Heart left ventricle (tissue), 13 donors: ENCODE measurements at regions not wholly inside any gene's neighbourhood (a gene's known extent, or its start where the extent isn't known, plus 50 kb on each side); places are given as distances from the start of the nearest gene placed in this dataset.

Experiments used
- POLR2A ChIP-seq, 2 donors: fragments of 450-650 bp; IDR thresholded peaks; one replicate each; pipeline ENCODE4 v1.6.1; 2017; ENCODE audit warnings: antibody characterized with exemption in 2 of 2, mild to moderate bottlenecking in 2 of 2, moderate library complexity in 2 of 2
- TF ChIP-seq, protein P1 (sequence below), 12 donors: fragments of 200-600 bp; sonication (generic) in 4 of 12; IDR thresholded peaks; one replicate each; pipeline versions ENCODE4 v1.5.0 to v1.8.0; 2018 to 2022; ENCODE audit warnings: antibody characterized with exemption in 12 of 12, mild to moderate bottlenecking in 5 of 12
- donor health status: ischemic (EF 13 %, LVEDD 7.1; RV severe dilation, severe dysfunction).
- donor health status: DM: no; HTN: yes; CAD: no.
- donor health status: DM: no; HTN: no; CAD: no.
- donor health status: ischemic (EF 25% LVEDD 6.9; RV normal size, moderate dysfunction).
- donor health status: ischemic (EF 25% LVEDD 5.7; RV mildly dilated, moderate dysfunction).
- donor health status: ischemic (EF 35%, LVEDD 5.7; RV mildly dilated, moderate dysfunction).
- donor health status: nonischemic (EF 11% LVEDD 7.7; RV severe dilation, severe dysfunction).
- donor health status: DM: yes; HTN: yes; CAD: no.
- donor health status: PGD.
- donor health status: ischemic (EF 29% LVEDD 5.4; RV normal size, mild dysfunction).
- donor health status: nonischemic (EF 23%, LVEDD 6.1; RV moderate dilation, normal function).

DNA sequence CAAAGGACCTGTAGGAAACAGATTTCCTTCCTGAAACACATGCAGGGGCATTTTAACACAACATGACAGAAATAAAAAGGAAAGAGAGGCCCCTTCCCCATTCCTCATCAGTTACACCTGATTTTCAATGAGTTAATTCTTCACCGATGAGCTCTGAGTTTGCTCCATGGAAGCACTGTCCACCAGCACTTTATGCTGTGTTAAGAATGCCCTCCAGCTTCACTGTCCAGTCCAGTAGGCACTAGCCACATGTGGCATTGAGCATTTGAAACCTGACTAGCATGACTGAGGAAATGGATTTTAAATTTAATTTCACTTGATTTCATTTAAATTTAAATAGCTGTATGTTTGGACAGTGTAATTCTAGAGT is 217.2 kb upstream of the SLC10A2 start:
- TF ChIP-seq, protein P1, sequence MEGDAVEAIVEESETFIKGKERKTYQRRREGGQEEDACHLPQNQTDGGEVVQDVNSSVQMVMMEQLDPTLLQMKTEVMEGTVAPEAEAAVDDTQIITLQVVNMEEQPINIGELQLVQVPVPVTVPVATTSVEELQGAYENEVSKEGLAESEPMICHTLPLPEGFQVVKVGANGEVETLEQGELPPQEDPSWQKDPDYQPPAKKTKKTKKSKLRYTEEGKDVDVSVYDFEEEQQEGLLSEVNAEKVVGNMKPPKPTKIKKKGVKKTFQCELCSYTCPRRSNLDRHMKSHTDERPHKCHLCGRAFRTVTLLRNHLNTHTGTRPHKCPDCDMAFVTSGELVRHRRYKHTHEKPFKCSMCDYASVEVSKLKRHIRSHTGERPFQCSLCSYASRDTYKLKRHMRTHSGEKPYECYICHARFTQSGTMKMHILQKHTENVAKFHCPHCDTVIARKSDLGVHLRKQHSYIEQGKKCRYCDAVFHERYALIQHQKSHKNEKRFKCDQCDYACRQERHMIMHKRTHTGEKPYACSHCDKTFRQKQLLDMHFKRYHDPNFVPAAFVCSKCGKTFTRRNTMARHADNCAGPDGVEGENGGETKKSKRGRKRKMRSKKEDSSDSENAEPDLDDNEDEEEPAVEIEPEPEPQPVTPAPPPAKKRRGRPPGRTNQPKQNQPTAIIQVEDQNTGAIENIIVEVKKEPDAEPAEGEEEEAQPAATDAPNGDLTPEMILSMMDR (IDR thresholded peaks at IDR 0.05), result no peak
- no peak for TF ChIP-seq POLR2A (IDR thresholded peaks at IDR 0.05)
